AG10803 (cell line): ENCODE measurements at regions not wholly inside any gene's neighbourhood (a gene's known extent, or its start where the extent isn't known, plus 50 kb on each side); places are given as distances from the start of the nearest gene placed in this dataset.

ENCODE experiments used
- DNase-seq: peaks from one replicate; pipeline ENCODE4 v3.0.0; 2010; ENCODE audit warnings: low read depth
- H3K4me3 ChIP-seq: 2 replicates; pipeline ENCODE4 v1.5.1; 2011; ENCODE audit warnings: mild to moderate bottlenecking, low read length, control low read depth
- TF ChIP-seq, protein P1 (sequence below): conservative IDR thresholded peaks from 2 replicates; pipeline ENCODE4 v1.5.1; 2011; ENCODE audit warnings: mild to moderate bottlenecking, low read length, control low read depth, inconsistent platforms

DNA sequence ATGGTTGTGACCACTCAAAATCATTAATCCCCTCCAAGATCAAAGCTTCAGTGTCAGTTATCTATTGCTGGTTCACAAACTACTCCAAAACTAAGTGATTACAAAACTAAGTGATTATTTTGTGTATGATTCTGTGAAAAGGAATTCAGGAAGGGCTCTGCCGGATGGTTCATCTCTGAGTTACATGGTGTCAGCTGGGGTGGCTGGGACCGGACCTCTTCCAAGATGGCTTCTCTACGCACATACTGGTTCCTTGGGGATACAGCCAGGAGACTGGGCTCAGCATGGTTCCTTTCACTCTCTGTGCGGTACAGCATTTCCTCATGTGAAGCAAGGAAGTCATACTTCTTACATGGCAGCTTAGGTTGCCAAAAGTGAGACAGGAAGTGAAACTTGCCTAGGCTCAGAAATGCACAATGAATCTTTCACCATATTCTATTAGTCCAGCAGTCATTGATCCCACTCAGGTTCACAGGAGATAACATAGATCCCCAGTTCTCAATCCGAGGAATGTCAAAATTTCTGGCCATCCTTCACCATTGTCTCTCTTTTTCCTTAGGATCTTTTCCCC is 97.9 kb upstream of the IRX6 start:
- TF ChIP-seq, protein P1, sequence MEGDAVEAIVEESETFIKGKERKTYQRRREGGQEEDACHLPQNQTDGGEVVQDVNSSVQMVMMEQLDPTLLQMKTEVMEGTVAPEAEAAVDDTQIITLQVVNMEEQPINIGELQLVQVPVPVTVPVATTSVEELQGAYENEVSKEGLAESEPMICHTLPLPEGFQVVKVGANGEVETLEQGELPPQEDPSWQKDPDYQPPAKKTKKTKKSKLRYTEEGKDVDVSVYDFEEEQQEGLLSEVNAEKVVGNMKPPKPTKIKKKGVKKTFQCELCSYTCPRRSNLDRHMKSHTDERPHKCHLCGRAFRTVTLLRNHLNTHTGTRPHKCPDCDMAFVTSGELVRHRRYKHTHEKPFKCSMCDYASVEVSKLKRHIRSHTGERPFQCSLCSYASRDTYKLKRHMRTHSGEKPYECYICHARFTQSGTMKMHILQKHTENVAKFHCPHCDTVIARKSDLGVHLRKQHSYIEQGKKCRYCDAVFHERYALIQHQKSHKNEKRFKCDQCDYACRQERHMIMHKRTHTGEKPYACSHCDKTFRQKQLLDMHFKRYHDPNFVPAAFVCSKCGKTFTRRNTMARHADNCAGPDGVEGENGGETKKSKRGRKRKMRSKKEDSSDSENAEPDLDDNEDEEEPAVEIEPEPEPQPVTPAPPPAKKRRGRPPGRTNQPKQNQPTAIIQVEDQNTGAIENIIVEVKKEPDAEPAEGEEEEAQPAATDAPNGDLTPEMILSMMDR = no peak
- no peak for DNase-seq
- no peak overlapping the region for H3K4me3 ChIP-seq

DNA sequence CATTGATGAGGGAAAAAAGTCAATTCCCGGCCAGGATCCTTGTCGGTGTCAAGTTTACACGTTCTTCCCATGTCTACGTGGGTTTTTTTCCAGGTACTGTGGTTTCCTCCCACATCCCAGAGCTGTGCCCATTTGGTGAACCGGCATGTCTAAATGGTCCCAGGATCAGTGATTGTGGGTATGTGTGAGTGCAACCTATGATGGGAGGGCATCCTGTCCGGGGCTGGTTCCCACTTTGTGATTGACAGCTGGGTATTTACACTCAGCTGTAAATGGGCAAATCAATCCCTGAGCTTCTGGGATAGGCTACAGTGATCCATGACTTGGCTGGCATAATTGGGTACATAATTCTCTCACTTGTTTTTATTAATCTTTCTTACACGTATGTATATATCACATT is 91.2 kb upstream of the IRX6 start:
- DNase-seq = no peak
- no peak overlapping the region for H3K4me3 ChIP-seq
- TF ChIP-seq, protein P1 = no peak

DNA sequence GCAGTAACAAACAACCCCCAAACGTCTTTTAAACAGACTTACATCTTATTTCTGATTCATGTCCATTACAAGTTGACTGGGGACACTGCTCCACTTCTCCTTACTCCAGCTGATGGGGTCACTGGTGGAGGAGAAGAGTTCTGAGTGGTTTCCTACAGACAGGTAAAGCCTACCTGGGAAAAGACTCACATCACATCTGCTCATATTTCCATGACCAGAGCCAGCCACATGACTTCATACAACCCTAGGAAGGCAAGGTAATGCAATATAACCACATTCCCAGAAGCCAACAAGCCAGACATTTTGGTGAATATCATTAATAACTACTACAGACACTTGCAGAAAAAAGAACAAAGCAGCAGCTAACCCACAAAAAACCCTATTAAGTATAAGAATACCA is 90.5 kb upstream of the IRX6 start:
- no peak overlapping the region for H3K4me3 ChIP-seq
- TF ChIP-seq, protein P1 = no peak
- peak; percentile 12 for DNase-seq

DNA sequence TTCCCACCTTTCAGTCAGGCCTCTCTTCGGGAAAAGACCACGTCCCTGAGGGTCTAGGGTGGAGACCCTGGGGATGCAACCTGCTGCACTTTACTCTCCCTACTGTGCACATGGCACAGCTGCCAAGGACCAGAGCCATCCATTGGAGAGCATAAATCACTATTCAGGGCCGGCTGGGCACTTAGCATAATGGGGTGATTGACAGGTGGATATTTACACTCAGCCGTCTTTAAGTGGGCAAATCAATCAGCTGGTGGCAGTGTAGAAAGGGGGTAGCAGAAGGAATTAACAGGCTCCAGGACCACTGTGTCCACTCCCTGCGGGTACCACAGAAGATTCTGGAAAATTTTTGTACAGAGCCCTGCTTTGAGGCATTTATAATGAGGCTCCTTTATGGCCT is 87.3 kb upstream of the IRX6 start:
- TF ChIP-seq, protein P1 = no peak
- no peak overlapping the region for H3K4me3 ChIP-seq
- DNase-seq = no peak

DNA sequence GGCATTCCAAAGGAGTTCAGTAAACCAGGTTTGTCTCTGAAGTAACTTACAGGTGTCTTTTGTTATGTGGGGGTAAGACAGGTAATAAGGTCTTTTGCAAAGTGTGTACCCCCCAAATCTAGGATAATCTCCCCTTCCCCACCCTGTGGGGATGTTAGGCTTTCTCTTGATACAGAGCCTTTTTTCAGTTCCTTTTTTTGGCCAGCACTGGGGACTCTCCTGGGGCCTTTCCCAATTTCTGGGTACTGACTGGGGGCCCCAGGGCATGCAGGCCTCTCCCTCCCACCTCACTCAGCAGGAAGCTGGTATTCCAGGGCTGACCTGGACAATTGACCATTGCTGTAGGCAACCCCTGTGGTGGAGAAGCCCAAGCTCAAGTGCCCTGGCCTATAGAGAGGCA is 84.3 kb upstream of the IRX6 start:
- H3K4me3 ChIP-seq = no peak overlapping the region
- TF ChIP-seq, protein P1 = no peak
- no peak for DNase-seq

DNA sequence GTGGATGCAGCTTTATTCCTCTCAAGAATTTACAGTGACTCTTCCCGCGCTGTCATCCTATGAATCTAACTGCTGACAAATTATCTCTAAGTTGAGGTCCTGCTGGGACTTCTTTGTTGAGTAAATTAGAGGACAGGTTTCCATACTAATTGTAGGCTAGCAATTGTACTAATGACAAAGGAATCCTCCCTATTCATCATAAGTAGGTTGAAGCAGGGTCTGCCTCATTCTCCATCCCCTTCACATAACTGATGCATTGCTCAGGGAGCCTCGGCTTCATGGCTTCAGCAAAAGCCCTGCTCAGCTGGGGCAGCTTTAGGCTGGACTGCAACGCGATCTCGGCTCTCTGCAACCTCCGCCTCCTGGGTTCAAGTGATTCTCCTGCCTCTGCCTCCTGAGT is 83.1 kb upstream of the IRX6 start:
- H3K4me3 ChIP-seq = no peak overlapping the region
- no peak for DNase-seq
- TF ChIP-seq, protein P1 = no peak

DNA sequence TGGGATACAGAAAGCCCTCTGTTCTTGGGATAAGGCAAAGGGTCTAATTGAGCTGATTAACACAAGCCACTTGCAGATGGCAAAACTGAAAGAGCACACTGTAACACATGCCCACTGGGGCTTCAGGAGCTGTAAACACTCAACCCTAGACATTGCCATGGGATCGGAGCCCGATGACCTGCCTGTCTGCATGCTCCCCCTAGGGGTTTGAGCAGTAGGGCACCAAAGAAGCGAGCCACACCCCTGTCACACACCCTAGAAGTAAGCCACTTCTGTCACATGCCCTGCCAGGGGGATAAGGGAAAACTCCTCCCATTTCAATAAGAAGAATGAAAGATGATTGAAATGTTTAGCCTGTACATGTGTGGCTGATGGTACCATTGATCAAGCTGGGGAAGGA is 81.3 kb upstream of the IRX6 start:
- DNase-seq = no peak
- TF ChIP-seq, protein P1 = no peak

More for the DNA sequence above, 81.3 kb upstream of the IRX6 start:
- H3K4me3 ChIP-seq = no peak overlapping the region
